ENCODE measurements at regions not wholly inside any gene's neighbourhood (a gene's known extent, or its start where the extent isn't known, plus 50 kb on each side); places are given as distances from the start of the nearest gene placed in this dataset.

GRCh38 chr6:15143540-15143939 is 102.3 kb upstream of the JARID2 start:
- no peaks in the 10 kb centered on the region for H3K9me3 Mint-ChIP-seq
- ChIA-PET POLR2A (interaction anchor here (0.8 kb wide), 1 partner anchor 173 kb away, joined by 10 read pairs; no protein-coding TSS in a partner anchor), CTCF (no interaction called here)
- no peak for ATAC-seq (ENCODE audit: low read depth)
- H3K27ac Mint-ChIP-seq, result no peak overlapping the region
- no peaks in the 10 kb centered on the region for H3K27me3 Mint-ChIP-seq
- H3K4me3 Mint-ChIP-seq, result no peak overlapping the region
- intact Hi-C loops (cut with micrococcal nuclease), result no loop called here
- no peak for DNase-seq
- TF ChIP-seq CTCF (IDR thresholded peaks at IDR 0.05), result no peak
- peaks cover 11% of the 10 kb centered on the region for H3K4me1 Mint-ChIP-seq
- H3K36me3 Mint-ChIP-seq (ENCODE audit: low read depth), result no peaks in the 10 kb centered on the region

GRCh38 chr6:15145821-15146220 is 100.0 kb upstream of the JARID2 start:
- H3K9me3 Mint-ChIP-seq, result no peaks in the 10 kb centered on the region

GRCh38 chr6:15147827-15148226 is 98.0 kb upstream of the JARID2 start:
- DNase-seq, result no peak
- no peaks in the 10 kb centered on the region for H3K9me3 Mint-ChIP-seq
- no peaks in the 10 kb centered on the region for H3K36me3 Mint-ChIP-seq (ENCODE audit: low read depth)
- ATAC-seq (ENCODE audit: low read depth), result no peak
- ChIA-PET POLR2A (interaction anchor here (0.5 kb wide), 1 partner anchor 140 kb away, joined by 3 read pairs; no protein-coding TSS in a partner anchor), CTCF (no interaction called here)
- no peak for TF ChIP-seq CTCF (IDR thresholded peaks at IDR 0.05)
- H3K27me3 Mint-ChIP-seq, result no peaks in the 10 kb centered on the region
- H3K4me3 Mint-ChIP-seq, result no peak overlapping the region
- peaks cover 41% of the 10 kb centered on the region for H3K4me1 Mint-ChIP-seq
- intact Hi-C loops (cut with micrococcal nuclease), result no loop called here
- peak overlapping the region; percentile 38 for H3K27ac Mint-ChIP-seq

More at GRCh38 chr6:15145821-15146220, 100.0 kb upstream of the JARID2 start:
- H3K4me3 Mint-ChIP-seq, result no peak overlapping the region
- TF ChIP-seq CTCF (IDR thresholded peaks at IDR 0.05), result no peak
- CTCF ChIA-PET, result no interaction called here
- peaks cover 25% of the 10 kb centered on the region for H3K4me1 Mint-ChIP-seq
- H3K27me3 Mint-ChIP-seq, result no peaks in the 10 kb centered on the region
- H3K36me3 Mint-ChIP-seq (ENCODE audit: low read depth), result no peaks in the 10 kb centered on the region
- DNase-seq, result no peak
- no peak for ATAC-seq (ENCODE audit: low read depth)
- intact Hi-C loops (cut with micrococcal nuclease), result no loop called here
- POLR2A ChIA-PET, result interaction anchor here (0.6 to 0.7 kb wide), 2 partner anchors 77 to 1994 kb away, joined by 4 to 7 read pairs; no protein-coding TSS in a partner anchor
- no peak overlapping the region for H3K27ac Mint-ChIP-seq

- Mint-ChIP-seq H3K36me3 (ENCODE audit: low read depth) (no peaks in the 10 kb centered on the region), H3K4me1 (peaks cover 41% of the 10 kb centered on the region), H3K4me3 (no peak overlapping the region), H3K27me3 (no peaks in the 10 kb centered on the region), H3K9me3 (no peaks in the 10 kb centered on the region), H3K27ac (peak overlapping the region; percentile 38)
- POLR2A ChIA-PET, result interaction anchor here (0.5 to 0.6 kb wide), 2 partner anchors 140 to 296 kb away, joined by 3 read pairs; no protein-coding TSS in a partner anchor
- DNase-seq (no peak), ATAC-seq (ENCODE audit: low read depth) (peak; percentile 62)
- TF ChIP-seq CTCF (IDR thresholded peaks at IDR 0.05), result no peak
- CTCF ChIA-PET, result no interaction called here
- intact Hi-C loops (cut with micrococcal nuclease), result no loop called here
Observed at GRCh38 chr6:15148356-15148946, 97.4 kb upstream of the JARID2 start.

GRCh38 chr6:15150207-15150606 is 95.7 kb upstream of the JARID2 start:
- ATAC-seq (ENCODE audit: low read depth) (no peak), DNase-seq (no peak)
- H3K4me1 Mint-ChIP-seq, result peaks cover 41% of the 10 kb centered on the region
- no peaks in the 10 kb centered on the region for H3K36me3 Mint-ChIP-seq (ENCODE audit: low read depth)
- TF ChIP-seq CTCF (IDR thresholded peaks at IDR 0.05), result no peak
- POLR2A ChIA-PET, result no interaction called here
- H3K4me3 Mint-ChIP-seq, result no peak overlapping the region
- intact Hi-C loops (cut with micrococcal nuclease), result loop anchor here (2.0 to 5.0 kb wide), 2 partner anchors 273 to 938 kb away; no protein-coding TSS in a partner anchor
- H3K27me3 Mint-ChIP-seq, result no peaks in the 10 kb centered on the region
- no peaks in the 10 kb centered on the region for H3K9me3 Mint-ChIP-seq
- H3K27ac Mint-ChIP-seq, result no peak overlapping the region
- CTCF ChIA-PET, result no interaction called here

Data from activated B cell treated with CpG ODN at 0.5 μM for 24 hours (primary cell).